ENCODE measurements at regions not wholly inside any gene's neighbourhood (a gene's known extent, or its start where the extent isn't known, plus 50 kb on each side); places are given as distances from the start of the nearest gene placed in this dataset.

DNA sequence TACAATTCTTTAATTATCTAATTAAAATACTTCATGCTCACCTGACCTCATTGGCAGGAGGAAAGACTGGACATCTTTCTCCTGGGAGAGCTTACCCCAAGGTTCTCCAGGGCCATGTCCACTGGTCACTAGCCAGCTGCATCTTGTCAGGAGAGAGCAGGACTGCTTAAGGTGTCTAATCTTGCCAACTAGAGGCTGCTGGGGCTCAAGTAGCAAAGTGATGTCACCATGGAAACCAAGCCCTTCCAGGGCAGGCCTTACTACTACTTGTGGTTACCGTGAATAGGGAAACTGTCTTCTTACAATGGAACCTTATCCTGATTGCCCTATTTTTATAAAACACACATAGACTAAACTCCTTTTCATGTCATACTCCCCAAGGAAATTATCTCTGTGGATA is 376.4 kb downstream of the SNAPC1 start:
- Histone ChIP-seq H2AFZ (ENCODE audit: insufficient read depth, low read length, poor library complexity) (no peak overlapping the region), H3K4me2 (ENCODE audit: low read length) (no peak overlapping the region), H3K9ac (ENCODE audit: low read length) (no peak overlapping the region), H2BK120ac (ENCODE audit: insufficient read depth, low read length, poor library complexity) (no peak overlapping the region), H3K79me1 (ENCODE audit: low read length) (no peaks in the 10 kb centered on the region), H3K14ac (ENCODE audit: low read length) (no peak overlapping the region), H3K4ac (ENCODE audit: low read depth, low read length) (no peak overlapping the region), H3K79me2 (ENCODE audit: control insufficient read depth, insufficient read depth, low read length, poor library complexity) (no peaks in the 10 kb centered on the region), H3K23ac (ENCODE audit: low read length) (no peak overlapping the region), H3K27me3 (ENCODE audit: insufficient read depth, low read length) (no peaks in the 10 kb centered on the region), H2BK12ac (ENCODE audit: low read length) (no peak overlapping the region), H3K9me3 (ENCODE audit: insufficient read depth, low read depth, low read length) (no peaks in the 10 kb centered on the region), H4K12ac (ENCODE audit: low read depth, low read length) (no peak overlapping the region), H3K27ac (ENCODE audit: low read depth, low read length) (no peak overlapping the region), H3K36me3 (ENCODE audit: control insufficient read depth in 1 of 2, insufficient read depth in 2 of 2, low read length in 2 of 2) (no peaks in the 10 kb centered on the region), H2AK5ac (ENCODE audit: low read length) (no peak overlapping the region), H3K4me3 (ENCODE audit: low read depth, low read length) (no peak overlapping the region), H3K18ac (ENCODE audit: low read length) (no peak overlapping the region), H3K4me1 (ENCODE audit: control insufficient read depth in 1 of 2, insufficient read depth in 2 of 2, low read length in 2 of 2) (peaks cover 0 to 2% of the 10 kb centered on the region in 2 experiments), H4K91ac (ENCODE audit: low read depth, low read length) (no peak overlapping the region), H2BK5ac (ENCODE audit: low read depth, low read length, poor library complexity) (no peak overlapping the region), H4K8ac (ENCODE audit: low read depth, low read length) (no peak overlapping the region)
- no peak for DNase-seq
- no CpG with 5 or more reads among the region's 1 CpG for WGBS (ENCODE audit: extremely low coverage, insufficient coverage, insufficient read length)

- Histone ChIP-seq H4K91ac (ENCODE audit: low read depth, low read length) (no peak overlapping the region), H3K9me3 (ENCODE audit: insufficient read depth, low read depth, low read length) (no peaks in the 10 kb centered on the region), H2AK5ac (ENCODE audit: low read length) (no peak overlapping the region), H4K12ac (ENCODE audit: low read depth, low read length) (no peak overlapping the region), H2BK120ac (ENCODE audit: insufficient read depth, low read length, poor library complexity) (no peak overlapping the region), H3K79me1 (ENCODE audit: low read length) (no peaks in the 10 kb centered on the region), H2BK5ac (ENCODE audit: low read depth, low read length, poor library complexity) (no peak overlapping the region), H3K14ac (ENCODE audit: low read length) (no peak overlapping the region), H3K4me1 (ENCODE audit: control insufficient read depth in 1 of 2, insufficient read depth in 2 of 2, low read length in 2 of 2) (no peaks in the 10 kb centered on the region), H3K23ac (ENCODE audit: low read length) (no peak overlapping the region), H3K4ac (ENCODE audit: low read depth, low read length) (no peak overlapping the region), H2AFZ (ENCODE audit: insufficient read depth, low read length, poor library complexity) (no peak overlapping the region), H3K27ac (ENCODE audit: low read depth, low read length) (no peak overlapping the region), H3K18ac (ENCODE audit: low read length) (no peak overlapping the region), H3K79me2 (ENCODE audit: control insufficient read depth, insufficient read depth, low read length, poor library complexity) (no peaks in the 10 kb centered on the region), H2BK12ac (ENCODE audit: low read length) (no peak overlapping the region), H3K27me3 (ENCODE audit: insufficient read depth, low read length) (no peaks in the 10 kb centered on the region), H3K9ac (ENCODE audit: low read length) (no peak overlapping the region), H3K4me3 (ENCODE audit: low read depth, low read length) (no peak overlapping the region), H4K8ac (ENCODE audit: low read depth, low read length) (no peak overlapping the region), H3K4me2 (ENCODE audit: low read length) (no peak overlapping the region), H3K36me3 (ENCODE audit: control insufficient read depth in 1 of 2, insufficient read depth in 2 of 2, low read length in 2 of 2) (no peaks in the 10 kb centered on the region)
- DNase-seq, result no peak
- no CpG with 5 or more reads among the region's 2 CpGs for WGBS (ENCODE audit: extremely low coverage, insufficient coverage, insufficient read length)
These were observed 378.9 kb downstream of the SNAPC1 start for GRCh38 chr14:62141139-62141538.

GRCh38 chr14:62143245-62143644 is 381.0 kb downstream of the SNAPC1 start:
- no peak overlapping the region for H3K4me2 ChIP-seq (ENCODE audit: low read length)
- no peaks in the 10 kb centered on the region for H3K36me3 ChIP-seq (ENCODE audit: control insufficient read depth in 1 of 2, insufficient read depth in 2 of 2, low read length in 2 of 2)
- H3K23ac ChIP-seq (ENCODE audit: low read length), result no peak overlapping the region
- H4K91ac ChIP-seq (ENCODE audit: low read depth, low read length), result no peak overlapping the region
- H3K14ac ChIP-seq (ENCODE audit: low read length), result no peak overlapping the region
- no peak overlapping the region for H2AK5ac ChIP-seq (ENCODE audit: low read length)
- no peak overlapping the region for H2AFZ ChIP-seq (ENCODE audit: insufficient read depth, low read length, poor library complexity)
- H3K4me1 ChIP-seq (ENCODE audit: control insufficient read depth in 1 of 2, insufficient read depth in 2 of 2, low read length in 2 of 2), result no peaks in the 10 kb centered on the region
- no peak overlapping the region for H3K4me3 ChIP-seq (ENCODE audit: low read depth, low read length)
- no peak overlapping the region for H4K12ac ChIP-seq (ENCODE audit: low read depth, low read length)
- no peaks in the 10 kb centered on the region for H3K79me2 ChIP-seq (ENCODE audit: control insufficient read depth, insufficient read depth, low read length, poor library complexity)
- H3K9me3 ChIP-seq (ENCODE audit: insufficient read depth, low read depth, low read length), result no peaks in the 10 kb centered on the region
- H2BK120ac ChIP-seq (ENCODE audit: insufficient read depth, low read length, poor library complexity), result no peak overlapping the region
- WGBS (ENCODE audit: extremely low coverage, insufficient coverage, insufficient read length), result no CpG with 5 or more reads among the region's 2 CpGs
- H2BK5ac ChIP-seq (ENCODE audit: low read depth, low read length, poor library complexity), result no peak overlapping the region
- H3K9ac ChIP-seq (ENCODE audit: low read length), result no peak overlapping the region
- no peak overlapping the region for H3K27ac ChIP-seq (ENCODE audit: low read depth, low read length)
- H3K18ac ChIP-seq (ENCODE audit: low read length), result no peak overlapping the region
- no peaks in the 10 kb centered on the region for H3K79me1 ChIP-seq (ENCODE audit: low read length)
- no peak overlapping the region for H4K8ac ChIP-seq (ENCODE audit: low read depth, low read length)
- H3K27me3 ChIP-seq (ENCODE audit: insufficient read depth, low read length), result no peaks in the 10 kb centered on the region
- no peak overlapping the region for H3K4ac ChIP-seq (ENCODE audit: low read depth, low read length)
- no peak for DNase-seq
- H2BK12ac ChIP-seq (ENCODE audit: low read length), result no peak overlapping the region

DNA sequence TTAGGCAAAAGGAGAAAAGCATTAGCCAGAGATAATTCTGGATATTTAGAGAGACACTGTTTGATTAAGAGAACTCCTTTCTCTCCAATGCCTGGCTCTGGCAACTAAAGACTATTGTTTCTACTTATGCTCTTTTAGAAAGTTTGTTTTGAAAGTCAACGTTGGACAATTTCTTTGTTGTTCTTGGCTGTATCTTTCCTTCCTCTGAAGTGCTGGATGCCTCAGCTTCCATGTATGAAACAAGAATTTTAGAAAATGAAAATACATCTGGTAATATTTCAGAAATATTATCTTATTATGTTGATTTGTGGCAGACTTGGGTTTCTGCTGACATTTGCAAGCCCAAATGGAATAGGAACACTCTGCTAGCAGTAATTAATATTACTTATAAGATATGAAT is 382.6 kb downstream of the SNAPC1 start:
- no peak overlapping the region for H2BK120ac ChIP-seq (ENCODE audit: insufficient read depth, low read length, poor library complexity)
- H2AK5ac ChIP-seq (ENCODE audit: low read length), result no peak overlapping the region
- no peak overlapping the region for H3K14ac ChIP-seq (ENCODE audit: low read length)
- H2BK12ac ChIP-seq (ENCODE audit: low read length), result no peak overlapping the region
- H3K9me3 ChIP-seq (ENCODE audit: insufficient read depth, low read depth, low read length), result no peaks in the 10 kb centered on the region
- H3K9ac ChIP-seq (ENCODE audit: low read length), result no peak overlapping the region
- no peak overlapping the region for H4K12ac ChIP-seq (ENCODE audit: low read depth, low read length)
- no peak overlapping the region for H2BK5ac ChIP-seq (ENCODE audit: low read depth, low read length, poor library complexity)
- no peak overlapping the region for H4K8ac ChIP-seq (ENCODE audit: low read depth, low read length)
- no peak overlapping the region for H3K23ac ChIP-seq (ENCODE audit: low read length)
- H2AFZ ChIP-seq (ENCODE audit: insufficient read depth, low read length, poor library complexity), result no peak overlapping the region
- H3K79me1 ChIP-seq (ENCODE audit: low read length), result no peaks in the 10 kb centered on the region
- no peak for DNase-seq
- H3K79me2 ChIP-seq (ENCODE audit: control insufficient read depth, insufficient read depth, low read length, poor library complexity), result no peaks in the 10 kb centered on the region
- H3K18ac ChIP-seq (ENCODE audit: low read length), result no peak overlapping the region
- H3K4me1 ChIP-seq (ENCODE audit: control insufficient read depth in 1 of 2, insufficient read depth in 2 of 2, low read length in 2 of 2), result no peaks in the 10 kb centered on the region
- no peak overlapping the region for H4K91ac ChIP-seq (ENCODE audit: low read depth, low read length)
- H3K27ac ChIP-seq (ENCODE audit: low read depth, low read length), result no peak overlapping the region
- no peaks in the 10 kb centered on the region for H3K36me3 ChIP-seq (ENCODE audit: control insufficient read depth in 1 of 2, insufficient read depth in 2 of 2, low read length in 2 of 2)
- no peaks in the 10 kb centered on the region for H3K27me3 ChIP-seq (ENCODE audit: insufficient read depth, low read length)
- no peak overlapping the region for H3K4me3 ChIP-seq (ENCODE audit: low read depth, low read length)
- no peak overlapping the region for H3K4me2 ChIP-seq (ENCODE audit: low read length)
- H3K4ac ChIP-seq (ENCODE audit: low read depth, low read length), result no peak overlapping the region
- WGBS (ENCODE audit: extremely low coverage, insufficient coverage, insufficient read length), result no CpG with 5 or more reads among the region's 1 CpG

Data from trophoblast cell (in vitro differentiated cells and primary cell).